KMS-11 (cell line): ENCODE measurements at regions not wholly inside any gene's neighbourhood (a gene's known extent, or its start where the extent isn't known, plus 50 kb on each side); places are given as distances from the start of the nearest gene placed in this dataset.

ENCODE experiments used
- H2AFZ ChIP-seq: fragments of 200-600 bp; sonication (generic); 2 replicates; pipeline ENCODE4 v1.6.1; 2016; ENCODE audit warnings: antibody characterized with exemption, mixed run types, low read depth
- H3K27ac ChIP-seq: fragments of 200-600 bp; sonication (generic); 2 replicates; pipeline ENCODE4 v1.6.1; 2016; ENCODE audit warnings: mild to moderate bottlenecking, mixed run types
- H3K27me3 ChIP-seq: fragments of 200-600 bp; sonication (generic); 2 replicates; pipeline ENCODE4 v1.6.1; 2017; ENCODE audit warnings: mild to moderate bottlenecking, low read depth, mixed run types, moderate library complexity; ENCODE audit not compliant: insufficient read depth
- H3K36me3 ChIP-seq: fragments of 200-600 bp; sonication (generic); 2 replicates; pipeline ENCODE4 v1.6.1; 2017; ENCODE audit warnings: mild to moderate bottlenecking, mixed run types; ENCODE audit not compliant: insufficient read depth
- H3K4me1 ChIP-seq: fragments of 200-600 bp; sonication (generic); 2 replicates; pipeline ENCODE4 v1.6.1; 2016; ENCODE audit warnings: mild to moderate bottlenecking, low read depth, mixed run types; ENCODE audit not compliant: poor library complexity, severe bottlenecking
- H3K4me2 ChIP-seq: fragments of 200-600 bp; sonication (generic); 2 replicates; pipeline ENCODE4 v1.7.0; 2016; ENCODE audit warnings: mild to moderate bottlenecking, mixed run types
- H3K4me3 ChIP-seq: fragments of 200-600 bp; sonication (generic); IDR thresholded peaks from 2 replicates; pipeline ENCODE4 v1.6.1; 2017; ENCODE audit warnings: low read depth, low read length, mixed read lengths; ENCODE audit not compliant: insufficient read depth
- H3K79me2 ChIP-seq: fragments of 200-600 bp; sonication (generic); 2 replicates; pipeline ENCODE4 v1.6.1; 2016; ENCODE audit warnings: low read depth, mixed run types; ENCODE audit not compliant: insufficient read depth
- H3K9ac ChIP-seq: fragments of 200-600 bp; sonication (generic); 2 replicates; pipeline ENCODE4 v1.6.1; 2016; ENCODE audit warnings: mild to moderate bottlenecking, mixed run types
- H4K20me1 ChIP-seq: fragments of 200-600 bp; sonication (generic); 2 replicates; pipeline ENCODE4 v1.6.1; 2016; ENCODE audit warnings: mild to moderate bottlenecking, mixed run types; ENCODE audit not compliant: insufficient read depth
- TF ChIP-seq, protein P1 (sequence below): fragments of 200-600 bp; sonication (generic); conservative IDR thresholded peaks from 2 replicates; pipeline ENCODE4 v1.6.1; 2017; ENCODE audit warnings: low read depth, mild to moderate bottlenecking, antibody characterized with exemption, low read length, moderate library complexity, mixed read lengths

GRCh38 chr11:122392508-122392907 is 263.0 kb upstream of the UBASH3B start:
- no peaks in the 10 kb centered on the region for H4K20me1 ChIP-seq
- H3K79me2 ChIP-seq: no peaks in the 10 kb centered on the region
- H3K27ac ChIP-seq: no peak overlapping the region
- peaks cover under 1% of the 10 kb centered on the region for H3K4me1 ChIP-seq
- H2AFZ ChIP-seq: no peak overlapping the region
- H3K4me2 ChIP-seq: no peak overlapping the region
- no peak overlapping the region for H3K9ac ChIP-seq
- H3K36me3 ChIP-seq: no peaks in the 10 kb centered on the region
- no peaks in the 10 kb centered on the region for H3K27me3 ChIP-seq
- TF ChIP-seq, protein P1, sequence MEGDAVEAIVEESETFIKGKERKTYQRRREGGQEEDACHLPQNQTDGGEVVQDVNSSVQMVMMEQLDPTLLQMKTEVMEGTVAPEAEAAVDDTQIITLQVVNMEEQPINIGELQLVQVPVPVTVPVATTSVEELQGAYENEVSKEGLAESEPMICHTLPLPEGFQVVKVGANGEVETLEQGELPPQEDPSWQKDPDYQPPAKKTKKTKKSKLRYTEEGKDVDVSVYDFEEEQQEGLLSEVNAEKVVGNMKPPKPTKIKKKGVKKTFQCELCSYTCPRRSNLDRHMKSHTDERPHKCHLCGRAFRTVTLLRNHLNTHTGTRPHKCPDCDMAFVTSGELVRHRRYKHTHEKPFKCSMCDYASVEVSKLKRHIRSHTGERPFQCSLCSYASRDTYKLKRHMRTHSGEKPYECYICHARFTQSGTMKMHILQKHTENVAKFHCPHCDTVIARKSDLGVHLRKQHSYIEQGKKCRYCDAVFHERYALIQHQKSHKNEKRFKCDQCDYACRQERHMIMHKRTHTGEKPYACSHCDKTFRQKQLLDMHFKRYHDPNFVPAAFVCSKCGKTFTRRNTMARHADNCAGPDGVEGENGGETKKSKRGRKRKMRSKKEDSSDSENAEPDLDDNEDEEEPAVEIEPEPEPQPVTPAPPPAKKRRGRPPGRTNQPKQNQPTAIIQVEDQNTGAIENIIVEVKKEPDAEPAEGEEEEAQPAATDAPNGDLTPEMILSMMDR: no peak
- H3K4me3 ChIP-seq: no peak overlapping the region

- no peaks in the 10 kb centered on the region for H3K27me3 ChIP-seq
- H2AFZ ChIP-seq: no peak overlapping the region
- no peaks in the 10 kb centered on the region for H3K79me2 ChIP-seq
- no peak overlapping the region for H3K4me2 ChIP-seq
- no peaks in the 10 kb centered on the region for H3K4me1 ChIP-seq
- H3K27ac ChIP-seq: no peak overlapping the region
- H3K9ac ChIP-seq: no peak overlapping the region
- TF ChIP-seq, protein P1: no peak
- no peaks in the 10 kb centered on the region for H4K20me1 ChIP-seq
- H3K36me3 ChIP-seq: no peaks in the 10 kb centered on the region
- no peak overlapping the region for H3K4me3 ChIP-seq
These were observed 264.5 kb upstream of the UBASH3B start for GRCh38 chr11:122391049-122391448.

GRCh38 chr11:122383186-122383585 is 267.2 kb upstream of the BLID start:
- H3K4me3 ChIP-seq: no peak overlapping the region
- H3K9ac ChIP-seq: no peak overlapping the region
- H4K20me1 ChIP-seq: no peaks in the 10 kb centered on the region
- TF ChIP-seq, protein P1: no peak
- H3K27me3 ChIP-seq: no peaks in the 10 kb centered on the region
- no peaks in the 10 kb centered on the region for H3K36me3 ChIP-seq
- H2AFZ ChIP-seq: no peak overlapping the region
- H3K4me2 ChIP-seq: no peak overlapping the region
- no peaks in the 10 kb centered on the region for H3K79me2 ChIP-seq
- no peak overlapping the region for H3K27ac ChIP-seq
- H3K4me1 ChIP-seq: no peaks in the 10 kb centered on the region

- Histone ChIP-seq H2AFZ (no peak overlapping the region), H3K4me3 (no peak overlapping the region), H3K9ac (no peak overlapping the region), H4K20me1 (no peaks in the 10 kb centered on the region), H3K4me2 (no peak overlapping the region), H3K4me1 (peaks cover 4% of the 10 kb centered on the region), H3K27ac (no peak overlapping the region; the same call in 1 of the 2 replicates), H3K27me3 (no peaks in the 10 kb centered on the region), H3K79me2 (no peaks in the 10 kb centered on the region), H3K36me3 (no peaks in the 10 kb centered on the region)
- TF ChIP-seq, protein P1: no peak
These were observed 259.8 kb upstream of the BLID start for GRCh38 chr11:122375687-122376399.
